Glutamatergic neuron (in vitro differentiated cells): ENCODE measurements at regions not wholly inside any gene's neighbourhood (a gene's known extent, or its start where the extent isn't known, plus 50 kb on each side); places are given as distances from the start of the nearest gene placed in this dataset.

ENCODE experiments used
- DNase-seq: peaks from one replicate; pipeline ENCODE4 v3.0.0; 2022
- H3K27ac Mint-ChIP-seq: one replicate; pipeline ENCODE4 v1.8.0; 2020; ENCODE audit warnings: mild to moderate bottlenecking, mixed read lengths, inconsistent platforms; ENCODE audit not compliant: unreplicated experiment
- H3K27me3 Mint-ChIP-seq: one replicate; pipeline ENCODE4 v1.8.0; 2020; ENCODE audit warnings: mild to moderate bottlenecking, moderate library complexity, mixed read lengths, inconsistent platforms; ENCODE audit not compliant: unreplicated experiment
- H3K36me3 Mint-ChIP-seq: one replicate; pipeline ENCODE4 v1.8.0; 2020; ENCODE audit warnings: mild to moderate bottlenecking, mixed read lengths, inconsistent platforms; ENCODE audit not compliant: unreplicated experiment
- H3K4me1 Mint-ChIP-seq: one replicate; pipeline ENCODE4 v1.8.0; 2020; ENCODE audit warnings: mild to moderate bottlenecking, low read depth, mixed read lengths, inconsistent platforms; ENCODE audit not compliant: unreplicated experiment
- H3K4me3 Mint-ChIP-seq: one replicate; pipeline ENCODE4 v1.8.0; 2020; ENCODE audit warnings: mild to moderate bottlenecking, mixed read lengths, inconsistent platforms; ENCODE audit not compliant: unreplicated experiment
- H3K9me3 Mint-ChIP-seq: one replicate; pipeline ENCODE4 v1.8.0; 2020; ENCODE audit warnings: mild to moderate bottlenecking, moderate library complexity, mixed read lengths, inconsistent platforms; ENCODE audit not compliant: unreplicated experiment
- TF ChIP-seq, protein P1 (sequence below): fragments of 200-600 bp; sonication (generic); IDR thresholded peaks from one replicate; pipeline ENCODE4 v1.5.0; 2021; ENCODE audit not compliant: partially characterized antibody, unreplicated experiment

DNA sequence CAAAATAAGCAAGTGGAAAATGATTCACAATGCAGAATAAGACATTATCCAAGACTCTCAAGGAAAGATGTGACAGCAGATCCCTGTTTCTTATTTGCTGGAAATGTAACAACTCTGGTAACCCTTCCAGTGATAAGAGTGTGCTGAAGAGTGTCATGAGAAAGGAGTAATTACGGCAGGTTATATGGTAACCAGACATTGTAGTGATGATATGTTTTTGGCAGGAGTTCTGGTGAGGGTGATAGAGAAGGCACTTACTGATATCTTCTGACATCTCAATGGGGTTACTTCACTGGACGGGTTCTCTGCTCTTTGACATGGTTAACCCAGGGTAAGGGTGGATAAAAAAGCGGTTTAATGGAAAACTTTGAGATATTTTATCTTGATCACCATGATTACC lies 1270.9 kb downstream of the CDH11 start:
- Mint-ChIP-seq H3K27ac (no peak overlapping the region), H3K4me1 (no peaks in the 10 kb centered on the region), H3K36me3 (no peaks in the 10 kb centered on the region), H3K27me3 (peaks cover 2% of the 10 kb centered on the region), H3K9me3 (no peaks in the 10 kb centered on the region), H3K4me3 (no peak overlapping the region)
- DNase-seq = no peak
- TF ChIP-seq, protein P1, sequence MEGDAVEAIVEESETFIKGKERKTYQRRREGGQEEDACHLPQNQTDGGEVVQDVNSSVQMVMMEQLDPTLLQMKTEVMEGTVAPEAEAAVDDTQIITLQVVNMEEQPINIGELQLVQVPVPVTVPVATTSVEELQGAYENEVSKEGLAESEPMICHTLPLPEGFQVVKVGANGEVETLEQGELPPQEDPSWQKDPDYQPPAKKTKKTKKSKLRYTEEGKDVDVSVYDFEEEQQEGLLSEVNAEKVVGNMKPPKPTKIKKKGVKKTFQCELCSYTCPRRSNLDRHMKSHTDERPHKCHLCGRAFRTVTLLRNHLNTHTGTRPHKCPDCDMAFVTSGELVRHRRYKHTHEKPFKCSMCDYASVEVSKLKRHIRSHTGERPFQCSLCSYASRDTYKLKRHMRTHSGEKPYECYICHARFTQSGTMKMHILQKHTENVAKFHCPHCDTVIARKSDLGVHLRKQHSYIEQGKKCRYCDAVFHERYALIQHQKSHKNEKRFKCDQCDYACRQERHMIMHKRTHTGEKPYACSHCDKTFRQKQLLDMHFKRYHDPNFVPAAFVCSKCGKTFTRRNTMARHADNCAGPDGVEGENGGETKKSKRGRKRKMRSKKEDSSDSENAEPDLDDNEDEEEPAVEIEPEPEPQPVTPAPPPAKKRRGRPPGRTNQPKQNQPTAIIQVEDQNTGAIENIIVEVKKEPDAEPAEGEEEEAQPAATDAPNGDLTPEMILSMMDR = no peak

- Mint-ChIP-seq H3K27ac (no peak overlapping the region), H3K36me3 (peaks cover 6% of the 10 kb centered on the region), H3K4me1 (no peaks in the 10 kb centered on the region), H3K4me3 (no peak overlapping the region), H3K27me3 (peaks cover 1% of the 10 kb centered on the region), H3K9me3 (peaks cover 3% of the 10 kb centered on the region)
- DNase-seq = no peak
- TF ChIP-seq, protein P1 = no peak
Observed at GRCh38 chr16:63841271-63841670, 1280.6 kb downstream of the CDH11 start.

DNA sequence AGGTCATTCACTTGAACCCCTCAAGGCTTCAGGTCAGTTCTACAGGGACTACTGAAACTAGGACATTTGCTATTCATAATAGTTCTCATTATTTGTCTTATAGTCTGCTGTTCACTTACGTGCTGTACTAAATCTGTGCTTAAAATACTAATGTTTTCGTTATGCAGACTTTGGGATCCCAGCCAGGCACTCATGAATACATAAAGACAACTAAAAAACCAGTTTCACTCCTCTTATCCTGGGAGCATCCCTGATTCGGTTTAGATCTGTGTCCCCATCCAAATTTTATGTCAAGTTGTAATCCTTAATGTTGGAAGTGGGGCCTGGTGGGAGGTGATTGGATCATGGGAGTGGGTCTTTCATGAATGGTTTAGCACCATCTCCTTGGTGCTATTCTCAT lies 1291.8 kb downstream of the CDH11 start:
- H3K36me3 Mint-ChIP-seq = no peaks in the 10 kb centered on the region
- no peak overlapping the region for H3K4me3 Mint-ChIP-seq
- DNase-seq = no peak
- H3K27me3 Mint-ChIP-seq = no peaks in the 10 kb centered on the region
- no peaks in the 10 kb centered on the region for H3K4me1 Mint-ChIP-seq
- H3K9me3 Mint-ChIP-seq = peaks cover 5% of the 10 kb centered on the region
- H3K27ac Mint-ChIP-seq = no peak overlapping the region
- TF ChIP-seq, protein P1 = no peak

- peaks cover 4% of the 10 kb centered on the region for H3K36me3 Mint-ChIP-seq
- H3K27ac Mint-ChIP-seq = no peak overlapping the region
- TF ChIP-seq, protein P1 = no peak
- H3K4me3 Mint-ChIP-seq = no peak overlapping the region
- no peaks in the 10 kb centered on the region for H3K9me3 Mint-ChIP-seq
- no peak for DNase-seq
- no peaks in the 10 kb centered on the region for H3K4me1 Mint-ChIP-seq
- no peaks in the 10 kb centered on the region for H3K27me3 Mint-ChIP-seq
Observed at GRCh38 chr16:63822818-63823217, 1299.0 kb downstream of the CDH11 start.

GRCh38 chr16:63816276-63816675 lies 1305.6 kb downstream of the CDH11 start:
- H3K9me3 Mint-ChIP-seq = no peaks in the 10 kb centered on the region
- H3K27me3 Mint-ChIP-seq = no peaks in the 10 kb centered on the region
- DNase-seq = no peak
- H3K4me1 Mint-ChIP-seq = peaks cover 4% of the 10 kb centered on the region
- H3K36me3 Mint-ChIP-seq = peaks cover 4% of the 10 kb centered on the region
- H3K4me3 Mint-ChIP-seq = no peak overlapping the region
- TF ChIP-seq, protein P1 = no peak
- H3K27ac Mint-ChIP-seq = no peak overlapping the region
